A549 (cell line): ENCODE measurements at regions not wholly inside any gene's neighbourhood (a gene's known extent, or its start where the extent isn't known, plus 50 kb on each side); places are given as distances from the start of the nearest gene placed in this dataset.

Experiments
- ATAC-seq, 2 experiments: fragments of 200-7000 bp in 1 of 2; fragments of >200 bp in 1 of 2; cut with Nextera tagmentation in 1 of 2; cut with Tn5 transposase in 1 of 2; 3 replicates each; pipeline versions ENCODE4 v1.8.0 to v1.9.1; 2018 to 2020; ENCODE audit warnings: mild to moderate bottlenecking in 1 of 2, moderate library complexity in 1 of 2
- CTCF ChIA-PET: fragments of 300-600 bp; sonication (Branson Sonifier 250); formaldehyde crosslinking; extraction: SDS; loops from one replicate; lab custom pipeline; 2021; ENCODE audit warnings: antibody characterized with exemption, inconsistent platforms; lab: Yijun Ruan, JAX
- POLR2A ChIA-PET: fragments of 350-600 bp; formaldehyde crosslinking; extraction: SDS; loops from one replicate; lab custom pipeline; 2021; ENCODE audit warnings: antibody characterized with exemption, inconsistent platforms; lab: Yijun Ruan, JAX
- DNase-seq, 2 experiments: peaks; one replicate each; pipeline versions ENCODE4 v3.0.0 to v3.0.0-alpha.2; 2011 to 2016; ENCODE audit warnings: low read depth in 1 of 2, low spot score in 1 of 2
- FAIRE-seq: peaks from 2 replicates; lab custom pipeline; 2011; peaks lifted over from hg19 to GRCh38; lab: Jason Lieb, UNC
- H3K27ac ChIP-seq, 2 experiments: fragments of >200 bp; sonication (Bioruptor Twin); formaldehyde crosslinking; 3 replicates each; pipeline ENCODE4 v1.5.1; 2016 to 2017
- H3K4me1 ChIP-seq: fragments of >200 bp; sonication (Bioruptor Twin); formaldehyde crosslinking; 3 replicates; pipeline ENCODE4 v1.6.1; 2016
- H3K4me2 ChIP-seq: fragments of >200 bp; sonication (Bioruptor Twin); formaldehyde crosslinking; 3 replicates; pipeline ENCODE4 v1.6.1; 2016
- H3K4me3 ChIP-seq: fragments of >200 bp; sonication (Bioruptor Twin); formaldehyde crosslinking; 3 replicates; pipeline ENCODE4 v1.5.1; 2016
- H3K9me3 ChIP-seq: fragments of >200 bp; sonication (Bioruptor Twin); formaldehyde crosslinking; 3 replicates; pipeline ENCODE4 v1.6.1; 2016
- CBX2 ChIP-seq: fragments of 200-600 bp; sonication (generic); IDR thresholded peaks from 2 replicates; pipeline ENCODE4 v1.6.1; 2016; ENCODE audit warnings: low read depth, mild to moderate bottlenecking, borderline replicate concordance
- CEBPB ChIP-seq, 2 experiments: fragments of >200 bp in 1 of 2; sonication (Bioruptor Twin) in 1 of 2; formaldehyde crosslinking in 1 of 2; IDR thresholded peaks; 2 replicates each; pipeline ENCODE4 v1.6.1; 2012 to 2016
- CHD4 ChIP-seq: fragments of 200-600 bp; sonication (generic); IDR thresholded peaks from 2 replicates; pipeline ENCODE4 v1.6.1; 2016; ENCODE audit warnings: antibody characterized with exemption, mild to moderate bottlenecking, borderline replicate concordance
- E2F6 ChIP-seq: IDR thresholded peaks from 2 replicates; pipeline ENCODE4 v1.6.1; 2012; ENCODE audit warnings: low read depth, borderline replicate concordance
- ELK1 ChIP-seq: fragments of 150-350 bp; IDR thresholded peaks from 2 replicates; pipeline ENCODE4 v1.6.1; 2014; ENCODE audit warnings: low read depth, mild to moderate bottlenecking, low read length
- FOSB ChIP-seq: fragments of 250-450 bp; sonication (Bioruptor Pico); IDR thresholded peaks from 2 replicates; pipeline ENCODE4 v1.5.0; 2020; ENCODE audit warnings: mild to moderate bottlenecking, moderate library complexity
- FOSL2 ChIP-seq, 2 experiments: fragments of 450-650 bp in 1 of 2; fragments of >200 bp in 1 of 2; sonication (Bioruptor Twin) in 1 of 2; formaldehyde crosslinking; IDR thresholded peaks; 2 replicates each; pipeline versions ENCODE4 v1.5.0 to v1.6.1; 2016 to 2020; ENCODE audit warnings: mild to moderate bottlenecking in 1 of 2, moderate library complexity in 1 of 2
- FOXS1 ChIP-seq: fragments of 250-450 bp; sonication (Bioruptor Pico); IDR thresholded peaks from 2 replicates; pipeline ENCODE4 v1.5.0; 2020; ENCODE audit warnings: mild to moderate bottlenecking, moderate library complexity
- GATA3 ChIP-seq: IDR thresholded peaks from 2 replicates; pipeline ENCODE4 v1.6.1; 2012; ENCODE audit warnings: borderline replicate concordance
- HEYL ChIP-seq: fragments of 250-450 bp; sonication (Bioruptor Pico); IDR thresholded peaks from 2 replicates; pipeline ENCODE4 v1.8.0; 2021; ENCODE audit warnings: mild to moderate bottlenecking, moderate library complexity
- HOXB13 ChIP-seq: fragments of 250-450 bp; sonication (Bioruptor Pico); IDR thresholded peaks from 2 replicates; pipeline ENCODE4 v1.5.0; 2020; ENCODE audit warnings: low read depth, mild to moderate bottlenecking, moderate library complexity
- HOXB5 ChIP-seq: fragments of 250-450 bp; sonication (Bioruptor Pico); IDR thresholded peaks from 2 replicates; pipeline ENCODE4 v1.5.0; 2020; ENCODE audit warnings: mild to moderate bottlenecking, moderate library complexity
- JUN ChIP-seq, 2 experiments: fragments of >200 bp; sonication (Bioruptor Twin); formaldehyde crosslinking; IDR thresholded peaks; 2 replicates in 1 of 2; 3 replicates in 1 of 2; pipeline ENCODE4 v1.6.1; 2016 to 2017
- JUNB ChIP-seq: fragments of >200 bp; sonication (Bioruptor Twin); formaldehyde crosslinking; IDR thresholded peaks from 2 replicates; pipeline ENCODE4 v1.6.1; 2016
- MAFK ChIP-seq: fragments of 450-650 bp; IDR thresholded peaks from 2 replicates; pipeline ENCODE4 v1.6.1; 2014; ENCODE audit not compliant: partially characterized antibody
- MAX ChIP-seq: IDR thresholded peaks from 2 replicates; pipeline ENCODE4 v1.6.1; 2012
- MAZ ChIP-seq: fragments of 150-350 bp; IDR thresholded peaks from 2 replicates; pipeline ENCODE4 v1.6.1; 2014; ENCODE audit warnings: antibody characterized with exemption, low read depth, low read length, borderline replicate concordance
- NR3C1 ChIP-seq: fragments of >200 bp; sonication (Bioruptor Twin); formaldehyde crosslinking; IDR thresholded peaks from 3 replicates; pipeline ENCODE4 v1.6.1; 2017
- PHF8 ChIP-seq: fragments of 200-600 bp; sonication (generic); IDR thresholded peaks from 2 replicates; pipeline ENCODE4 v1.6.1; 2016; ENCODE audit warnings: low read depth, mild to moderate bottlenecking, antibody characterized with exemption, moderate library complexity, borderline replicate concordance
- RARB ChIP-seq: fragments of 250-450 bp; sonication (Bioruptor Pico); IDR thresholded peaks from 2 replicates; pipeline ENCODE4 v1.8.0; 2021; ENCODE audit warnings: mild to moderate bottlenecking, moderate library complexity
- RCOR1 ChIP-seq: fragments of 150-350 bp; IDR thresholded peaks from 2 replicates; pipeline ENCODE4 v1.6.1; 2014; ENCODE audit warnings: antibody characterized with exemption, low read length, low read depth
- SREBF2 ChIP-seq: fragments of 450-650 bp; IDR thresholded peaks from 2 replicates; pipeline ENCODE4 v1.6.1; 2014; ENCODE audit warnings: mild to moderate bottlenecking, moderate library complexity
- TFCP2L1 ChIP-seq: fragments of 250-450 bp; sonication (Bioruptor Pico); IDR thresholded peaks from 2 replicates; pipeline ENCODE4 v1.5.0; 2021; ENCODE audit warnings: mild to moderate bottlenecking
- TP53 ChIP-seq: fragments of 250-450 bp; sonication (Bioruptor Pico); IDR thresholded peaks from 2 replicates; pipeline ENCODE4 v1.5.0; 2021; ENCODE audit warnings: mild to moderate bottlenecking, moderate library complexity
- ZC3H11A ChIP-seq: fragments of 450-650 bp; IDR thresholded peaks from 2 replicates; pipeline ENCODE4 v1.6.1; 2014; ENCODE audit warnings: antibody characterized with exemption, mild to moderate bottlenecking
- ZFP36 ChIP-seq: fragments of 450-650 bp; IDR thresholded peaks from 2 replicates; pipeline ENCODE4 v1.6.1; 2014; ENCODE audit warnings: borderline replicate concordance; ENCODE audit not compliant: partially characterized antibody
- ZNF302 ChIP-seq: fragments of 250-450 bp; sonication (Bioruptor Pico); IDR thresholded peaks from 2 replicates; pipeline ENCODE4 v1.9.0; 2021; ENCODE audit warnings: inconsistent platforms, mild to moderate bottlenecking, moderate library complexity
- WGBS: methylation state at CpG from one replicate; pipeline ENCODE4 v1.1.6; 2017; ENCODE audit errors: missing lambda C conversion rate; 5-methylcytosine and 5-hydroxymethylcytosine counted together
- TF ChIP-seq, protein P1 (sequence below): fragments of >200 bp; sonication (Bioruptor Twin); formaldehyde crosslinking; IDR thresholded peaks from 2 replicates; pipeline ENCODE4 v1.6.1; 2016
- TF ChIP-seq, protein P2 (sequence below): IDR thresholded peaks from 2 replicates; pipeline ENCODE4 v1.6.1; 2012

DNA sequence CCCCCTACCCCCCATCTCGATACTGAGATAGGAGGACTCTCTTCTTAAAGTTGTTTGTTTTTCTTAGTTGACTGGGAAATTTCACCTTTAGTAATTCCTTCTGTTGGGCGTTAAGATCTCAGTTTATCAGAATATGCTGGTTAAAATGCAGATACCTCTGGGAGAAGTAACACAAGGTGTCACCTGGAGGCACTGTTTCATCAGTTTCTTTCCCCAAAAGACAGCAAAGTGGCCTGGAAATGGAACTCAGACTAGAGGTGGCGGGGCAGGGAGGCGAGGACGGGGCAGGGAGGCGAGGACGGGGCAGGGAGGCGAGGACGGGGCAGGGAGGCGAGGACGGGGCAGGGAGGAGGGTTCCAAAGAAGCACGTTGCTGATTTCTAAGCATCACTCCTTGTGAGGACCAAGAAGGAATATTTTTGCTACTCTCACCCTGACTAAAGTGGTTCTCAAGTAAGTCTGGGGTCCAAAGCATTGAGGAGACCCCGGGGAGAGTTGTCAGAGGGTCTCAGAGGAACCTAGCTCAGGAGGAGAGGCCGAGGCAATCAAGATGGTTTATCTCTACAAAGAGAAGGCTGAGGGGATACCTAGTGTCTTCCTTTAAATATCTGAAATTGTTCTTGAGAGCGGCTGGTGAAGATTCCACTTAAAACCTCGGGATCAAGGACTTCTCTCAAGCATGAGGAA lies 147.0 kb upstream of the B3GAT1 start:
- DNase-seq: no peak
- FAIRE-seq: no peak
- ATAC-seq: no peak
- Histone ChIP-seq H3K4me2 (no peak overlapping the region), H3K9me3 (no peaks in the 10 kb centered on the region), H3K4me1 (no peaks in the 10 kb centered on the region), H3K27ac (no peak overlapping the region), H3K4me3 (no peak overlapping the region)
- ChIA-PET CTCF (no interaction called here), POLR2A (no interaction called here)
- TF ChIP-seq RARB (no peak), FOXS1 (CRISPR knock-in tag) (no peak), TP53 (no peak), JUN (IDR thresholded peaks at IDR 0.05) (no peak), HOXB5 (CRISPR knock-in tag) (no peak), FOSB (no peak), E2F6 (no peak), HEYL (no peak), ZC3H11A (no peak), MAZ (no peak), JUNB (no peak), ZNF302 (CRISPR knock-in tag) (no peak), MAX (no peak), NR3C1 (no peak), PHF8 (no peak), RCOR1 (no peak)
- TF ChIP-seq, protein P1, sequence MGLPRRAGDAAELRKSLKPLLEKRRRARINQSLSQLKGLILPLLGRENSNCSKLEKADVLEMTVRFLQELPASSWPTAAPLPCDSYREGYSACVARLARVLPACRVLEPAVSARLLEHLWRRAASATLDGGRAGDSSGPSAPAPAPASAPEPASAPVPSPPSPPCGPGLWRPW: no peak
- 12% methylated on average over 13 of the region's 16 CpGs for WGBS

DNA sequence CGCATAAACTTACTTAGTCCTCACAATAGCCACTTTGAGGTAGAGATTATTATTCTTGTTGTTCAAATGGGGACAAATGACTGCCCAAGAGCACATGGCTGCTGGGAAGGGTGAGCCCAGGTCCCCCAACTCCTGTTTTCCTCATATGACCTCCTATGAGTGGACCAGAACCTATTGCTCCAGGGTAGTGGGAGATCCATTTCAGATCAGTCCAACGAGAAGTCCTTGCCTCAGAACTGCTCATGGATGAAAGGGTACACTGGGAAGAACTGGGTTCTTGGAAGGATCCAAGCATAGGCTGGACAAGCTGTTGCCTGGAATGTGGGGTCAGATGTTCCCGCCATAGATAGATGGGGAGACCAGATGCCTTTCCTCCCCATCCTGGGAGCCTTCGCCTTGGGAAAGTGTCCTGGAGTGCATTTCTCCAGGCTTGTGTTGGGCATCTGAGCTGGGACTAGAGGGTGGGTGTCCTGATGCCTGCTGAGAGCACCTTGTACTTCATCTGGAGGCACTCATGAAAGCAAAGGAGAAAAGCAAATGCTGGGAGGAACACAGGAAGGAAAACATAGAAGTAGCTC lies 146.3 kb upstream of the B3GAT1 start:
- H3K4me1 ChIP-seq: no peaks in the 10 kb centered on the region
- WGBS: 6% methylated on average over 3 of the region's 4 CpGs
- POLR2A ChIA-PET: no interaction called here
- no peak overlapping the region for H3K27ac ChIP-seq
- no peak for ATAC-seq
- no peak for DNase-seq
- no peaks in the 10 kb centered on the region for H3K9me3 ChIP-seq
- no peak overlapping the region for H3K4me2 ChIP-seq
- no peak for FAIRE-seq
- CTCF ChIA-PET: no interaction called here
- no peak overlapping the region for H3K4me3 ChIP-seq
- TF ChIP-seq HOXB13 (CRISPR knock-in tag): no peak
- no peak for TF ChIP-seq SREBF2
- TF ChIP-seq CBX2: no peak
- no peak for TF ChIP-seq FOXS1 (CRISPR knock-in tag)
- TF ChIP-seq FOSL2 (IDR thresholded peaks at IDR 0.05): no peak
- no peak for TF ChIP-seq FOSL2 (CRISPR knock-in tag; IDR thresholded peaks at IDR 0.05)
- TF ChIP-seq GATA3: no peak
- no peak for TF ChIP-seq TFCP2L1 (CRISPR knock-in tag)
- TF ChIP-seq, protein P2, sequence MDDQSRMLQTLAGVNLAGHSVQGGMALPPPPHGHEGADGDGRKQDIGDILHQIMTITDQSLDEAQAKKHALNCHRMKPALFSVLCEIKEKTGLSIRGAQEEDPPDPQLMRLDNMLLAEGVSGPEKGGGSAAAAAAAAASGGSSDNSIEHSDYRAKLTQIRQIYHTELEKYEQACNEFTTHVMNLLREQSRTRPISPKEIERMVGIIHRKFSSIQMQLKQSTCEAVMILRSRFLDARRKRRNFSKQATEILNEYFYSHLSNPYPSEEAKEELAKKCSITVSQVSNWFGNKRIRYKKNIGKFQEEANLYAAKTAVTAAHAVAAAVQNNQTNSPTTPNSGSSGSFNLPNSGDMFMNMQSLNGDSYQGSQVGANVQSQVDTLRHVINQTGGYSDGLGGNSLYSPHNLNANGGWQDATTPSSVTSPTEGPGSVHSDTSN: no peak
- no peak for TF ChIP-seq JUN (IDR thresholded peaks at IDR 0.05)
- TF ChIP-seq HEYL: no peak
- no peak for TF ChIP-seq CEBPB (IDR thresholded peaks at IDR 0.05)
- TF ChIP-seq ZFP36: no peak
- TF ChIP-seq, protein P1: no peak
- no peak for TF ChIP-seq CHD4
- no peak for TF ChIP-seq FOSB
- TF ChIP-seq ELK1: no peak
- TF ChIP-seq MAFK: no peak
